ENCODE measurements at regions not wholly inside any gene's neighbourhood (a gene's known extent, or its start where the extent isn't known, plus 50 kb on each side); places are given as distances from the start of the nearest gene placed in this dataset.

GRCh38 chr2:134185639-134186038 is 68.2 kb upstream of the MGAT5 start:
- Mint-ChIP-seq H3K36me3 (peaks cover 35% of the 10 kb centered on the region), H3K9me3 (no peaks in the 10 kb centered on the region), H3K4me3 (no peak overlapping the region), H3K4me1 (peaks cover 82% of the 10 kb centered on the region), H3K27ac (peak overlapping the region; percentile 68), H3K27me3 (no peaks in the 10 kb centered on the region)
- ATAC-seq: no peak

- Mint-ChIP-seq H3K27me3 (no peaks in the 10 kb centered on the region), H3K27ac (no peak overlapping the region), H3K4me1 (peaks cover 66% of the 10 kb centered on the region), H3K4me3 (no peak overlapping the region), H3K36me3 (peaks cover 41% of the 10 kb centered on the region), H3K9me3 (peaks cover 2% of the 10 kb centered on the region)
- no peak for ATAC-seq
These were observed 64.7 kb upstream of the MGAT5 start for GRCh38 chr2:134189009-134189720.

GRCh38 chr2:134190062-134190806 is 63.6 kb upstream of the MGAT5 start:
- H3K27me3 Mint-ChIP-seq: no peaks in the 10 kb centered on the region
- peaks cover 38% of the 10 kb centered on the region for H3K36me3 Mint-ChIP-seq
- peak overlapping the region; percentile 14 for H3K27ac Mint-ChIP-seq
- peaks cover 2% of the 10 kb centered on the region for H3K9me3 Mint-ChIP-seq
- no peak for ATAC-seq
- H3K4me1 Mint-ChIP-seq: peaks cover 66% of the 10 kb centered on the region
- H3K4me3 Mint-ChIP-seq: no peak overlapping the region

DNA sequence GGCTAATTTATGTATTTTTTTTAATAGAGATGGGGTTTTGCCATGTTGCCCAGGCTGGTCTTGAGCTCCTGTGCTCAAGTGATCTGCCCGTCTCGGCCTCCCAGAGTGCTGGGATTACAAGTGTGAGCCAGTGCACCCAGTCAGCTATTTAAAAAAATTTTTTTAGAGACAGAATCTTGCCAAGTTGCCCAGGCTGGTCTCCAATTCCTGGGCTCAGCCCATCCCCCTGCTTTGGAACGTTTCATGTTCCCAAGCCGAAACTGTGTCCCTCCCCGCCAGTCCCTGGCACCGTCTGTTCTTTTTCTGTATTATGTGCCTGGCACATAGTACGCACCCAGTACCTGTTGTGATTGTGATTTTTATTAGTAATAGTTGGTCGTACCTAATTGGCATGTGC is 63.1 kb upstream of the MGAT5 start:
- Mint-ChIP-seq H3K27me3 (no peaks in the 10 kb centered on the region), H3K4me1 (peaks cover 66% of the 10 kb centered on the region), H3K4me3 (no peak overlapping the region), H3K27ac (peak overlapping the region; percentile 14), H3K36me3 (peaks cover 37% of the 10 kb centered on the region), H3K9me3 (peaks cover 2% of the 10 kb centered on the region)
- ATAC-seq: no peak

GRCh38 chr2:134191835-134192234 is 62.0 kb upstream of the MGAT5 start:
- ATAC-seq: no peak
- Mint-ChIP-seq H3K36me3 (peaks cover 27% of the 10 kb centered on the region), H3K27ac (no peak overlapping the region), H3K4me3 (no peak overlapping the region), H3K4me1 (peaks cover 63% of the 10 kb centered on the region), H3K27me3 (no peaks in the 10 kb centered on the region), H3K9me3 (peaks cover 2% of the 10 kb centered on the region)

DNA sequence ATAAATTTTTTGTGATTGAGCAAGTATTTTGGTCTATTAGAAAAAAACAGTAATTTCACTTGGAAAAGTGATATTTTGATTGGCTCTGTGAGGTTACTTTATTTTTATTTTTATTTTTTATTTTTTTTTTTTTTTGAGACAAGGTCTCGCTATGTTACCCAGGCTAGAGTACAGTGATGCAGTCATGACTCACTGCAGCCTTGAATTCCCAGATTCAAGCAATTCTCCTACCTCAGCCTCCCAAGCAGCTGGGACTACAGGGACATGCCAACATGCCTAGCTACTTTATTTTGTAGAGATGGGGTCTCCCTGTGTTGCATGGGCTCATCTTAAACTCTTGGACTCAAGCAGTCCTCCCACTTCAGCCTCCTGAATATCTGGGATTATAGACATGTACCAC is 60.9 kb upstream of the MGAT5 start:
- H3K36me3 Mint-ChIP-seq: peaks cover 18% of the 10 kb centered on the region
- no peak for ATAC-seq
- H3K4me3 Mint-ChIP-seq: no peak overlapping the region
- H3K9me3 Mint-ChIP-seq: peaks cover 2% of the 10 kb centered on the region
- H3K27me3 Mint-ChIP-seq: no peaks in the 10 kb centered on the region
- peaks cover 63% of the 10 kb centered on the region for H3K4me1 Mint-ChIP-seq
- H3K27ac Mint-ChIP-seq: no peak overlapping the region

GRCh38 chr2:134194519-134194918 is 59.4 kb upstream of the MGAT5 start:
- Mint-ChIP-seq H3K9me3 (peaks cover 2% of the 10 kb centered on the region), H3K4me1 (peaks cover 67% of the 10 kb centered on the region), H3K4me3 (no peak overlapping the region), H3K36me3 (peaks cover 18% of the 10 kb centered on the region), H3K27ac (peak overlapping the region; percentile 57), H3K27me3 (no peaks in the 10 kb centered on the region)
- no peak for ATAC-seq

- Mint-ChIP-seq H3K9me3 (peaks cover 2% of the 10 kb centered on the region), H3K4me3 (no peak overlapping the region), H3K36me3 (peaks cover 13% of the 10 kb centered on the region), H3K27ac (peak overlapping the region; percentile 57), H3K4me1 (peaks cover 67% of the 10 kb centered on the region), H3K27me3 (no peaks in the 10 kb centered on the region)
- ATAC-seq: no peak
These were observed 58.5 kb upstream of the MGAT5 start for GRCh38 chr2:134195341-134195740.

GRCh38 chr2:134197445-134197844 is 56.4 kb upstream of the MGAT5 start:
- H3K36me3 Mint-ChIP-seq: no peaks in the 10 kb centered on the region
- peaks cover 71% of the 10 kb centered on the region for H3K4me1 Mint-ChIP-seq
- H3K27me3 Mint-ChIP-seq: no peaks in the 10 kb centered on the region
- no peak for ATAC-seq
- no peak overlapping the region for H3K4me3 Mint-ChIP-seq
- no peaks in the 10 kb centered on the region for H3K9me3 Mint-ChIP-seq
- peak overlapping the region; percentile 76 for H3K27ac Mint-ChIP-seq

- Mint-ChIP-seq H3K4me1 (peaks cover 75% of the 10 kb centered on the region), H3K27ac (peak overlapping the region; percentile 76), H3K9me3 (no peaks in the 10 kb centered on the region), H3K4me3 (no peak overlapping the region), H3K36me3 (no peaks in the 10 kb centered on the region), H3K27me3 (no peaks in the 10 kb centered on the region)
- peak; percentile 31 for ATAC-seq
These were observed 55.8 kb upstream of the MGAT5 start for GRCh38 chr2:134198006-134198634.

DNA sequence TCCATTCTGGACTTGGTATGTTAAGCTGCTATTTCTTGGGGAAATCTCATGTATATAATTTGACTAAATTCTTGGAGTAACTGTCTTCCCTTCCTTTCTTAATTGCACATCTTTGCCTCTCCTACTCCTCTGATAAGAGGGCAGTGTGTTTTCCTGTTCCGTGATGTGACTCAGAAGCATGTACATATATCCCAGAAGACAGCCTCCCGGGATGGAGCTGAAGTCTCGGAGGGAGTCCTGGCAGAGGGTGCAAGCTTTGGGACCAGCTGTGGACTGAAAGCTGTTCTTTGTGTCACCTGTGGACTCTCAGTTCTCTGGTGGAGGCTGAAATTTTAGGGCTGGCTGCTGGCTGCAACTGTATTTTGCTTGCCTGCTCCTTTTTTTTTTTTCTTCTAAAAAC is 54.7 kb upstream of the MGAT5 start:
- no peak for ATAC-seq
- Mint-ChIP-seq H3K4me3 (no peak overlapping the region), H3K27ac (peak overlapping the region; percentile 76), H3K27me3 (no peaks in the 10 kb centered on the region), H3K9me3 (no peaks in the 10 kb centered on the region), H3K36me3 (no peaks in the 10 kb centered on the region), H3K4me1 (peaks cover 71% of the 10 kb centered on the region)

GRCh38 chr2:134200036-134200618 is 53.7 kb upstream of the MGAT5 start:
- ATAC-seq: no peak
- Mint-ChIP-seq H3K27ac (peak overlapping the region; percentile 36), H3K9me3 (no peaks in the 10 kb centered on the region), H3K27me3 (no peaks in the 10 kb centered on the region), H3K4me3 (no peak overlapping the region), H3K36me3 (no peaks in the 10 kb centered on the region), H3K4me1 (peaks cover 61% of the 10 kb centered on the region)

DNA sequence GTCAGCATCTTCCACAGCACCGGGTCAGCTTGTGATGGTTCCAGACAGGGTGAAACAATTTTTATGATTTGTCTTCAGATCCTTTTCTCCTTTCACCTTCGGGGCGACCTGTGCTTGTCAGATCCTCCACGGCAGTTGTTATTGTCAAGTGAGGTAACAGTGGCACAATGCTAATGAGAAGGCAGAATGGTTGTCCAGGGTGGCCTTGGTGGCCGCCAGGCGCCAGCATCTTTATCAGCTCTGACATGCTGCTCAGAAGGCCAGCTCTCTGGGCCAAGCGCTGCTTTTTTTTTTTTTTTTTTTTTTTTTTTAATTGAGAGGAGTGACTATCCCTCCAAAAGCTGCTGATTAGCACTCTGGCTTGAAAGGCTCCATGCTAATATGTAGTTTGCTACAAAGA is 52.3 kb upstream of the MGAT5 start:
- Mint-ChIP-seq H3K9me3 (no peaks in the 10 kb centered on the region), H3K36me3 (no peaks in the 10 kb centered on the region), H3K4me1 (peaks cover 50% of the 10 kb centered on the region), H3K27ac (peak overlapping the region; percentile 52), H3K4me3 (no peak overlapping the region), H3K27me3 (no peaks in the 10 kb centered on the region)
- no peak for ATAC-seq

GRCh38 chr2:134202371-134202770 is 51.5 kb upstream of the MGAT5 start:
- peaks cover 42% of the 10 kb centered on the region for H3K4me1 Mint-ChIP-seq
- no peaks in the 10 kb centered on the region for H3K27me3 Mint-ChIP-seq

DNA sequence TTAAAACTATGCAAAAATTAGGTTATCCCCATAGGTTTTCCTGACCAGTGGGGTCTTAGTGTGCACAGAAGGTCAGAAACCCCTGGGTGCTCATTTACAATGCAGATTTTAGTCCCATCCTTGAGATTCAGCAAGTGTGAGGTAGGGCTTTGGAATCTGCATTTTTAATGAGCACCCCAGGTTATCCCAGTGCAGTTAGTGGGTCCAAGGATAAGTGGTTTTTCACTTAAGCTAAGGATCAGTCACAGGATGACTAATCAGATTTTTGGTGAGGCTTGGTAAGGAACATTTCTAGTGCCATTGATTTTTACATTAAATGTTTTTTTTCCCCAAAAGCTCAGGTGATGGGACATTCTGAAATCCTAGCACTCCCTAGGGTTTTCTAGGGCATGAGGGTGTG is 50.7 kb upstream of the MGAT5 start:
- Mint-ChIP-seq H3K9me3 (no peaks in the 10 kb centered on the region), H3K27ac (peak overlapping the region; percentile 52), H3K4me3 (no peak overlapping the region), H3K36me3 (no peaks in the 10 kb centered on the region), H3K4me1 (peaks cover 34% of the 10 kb centered on the region), H3K27me3 (no peaks in the 10 kb centered on the region)
- ATAC-seq: no peak

More at GRCh38 chr2:134202371-134202770, 51.5 kb upstream of the MGAT5 start:
- no peak overlapping the region for H3K4me3 Mint-ChIP-seq
- no peaks in the 10 kb centered on the region for H3K9me3 Mint-ChIP-seq
- H3K36me3 Mint-ChIP-seq: no peaks in the 10 kb centered on the region
- H3K27ac Mint-ChIP-seq: peak overlapping the region; percentile 52
- ATAC-seq: no peak

All from stimulated activated memory B cell treated with anti-CD40 and anti-IgM and Interleukin-4, amounts not matched to agents 10 μg/mL and 1 μg/mL and 100 μg/mL, for 72 hours (primary cell).